ENCODE measurements at regions not wholly inside any gene's neighbourhood (a gene's known extent, or its start where the extent isn't known, plus 50 kb on each side); places are given as distances from the start of the nearest gene placed in this dataset.

- Mint-ChIP-seq H3K9me3 (peaks cover 13% of the 10 kb centered on the region; the same call in 1 of the 2 replicates), H3K4me3 (no peak overlapping the region), H3K27ac (no peak overlapping the region), H3K36me3 (ENCODE audit: low read depth) (no peaks in the 10 kb centered on the region), H3K27me3 (ENCODE audit: insufficient read depth) (peaks cover 11% of the 10 kb centered on the region), H3K4me1 (ENCODE audit: low read depth) (no peaks in the 10 kb centered on the region)
- no peak for TF ChIP-seq CTCF (IDR thresholded peaks at IDR 0.05)
- no peak for DNase-seq
Observed at GRCh38 chr2:239874636-239875356, 150.3 kb downstream of the NDUFA10 start.

DNA sequence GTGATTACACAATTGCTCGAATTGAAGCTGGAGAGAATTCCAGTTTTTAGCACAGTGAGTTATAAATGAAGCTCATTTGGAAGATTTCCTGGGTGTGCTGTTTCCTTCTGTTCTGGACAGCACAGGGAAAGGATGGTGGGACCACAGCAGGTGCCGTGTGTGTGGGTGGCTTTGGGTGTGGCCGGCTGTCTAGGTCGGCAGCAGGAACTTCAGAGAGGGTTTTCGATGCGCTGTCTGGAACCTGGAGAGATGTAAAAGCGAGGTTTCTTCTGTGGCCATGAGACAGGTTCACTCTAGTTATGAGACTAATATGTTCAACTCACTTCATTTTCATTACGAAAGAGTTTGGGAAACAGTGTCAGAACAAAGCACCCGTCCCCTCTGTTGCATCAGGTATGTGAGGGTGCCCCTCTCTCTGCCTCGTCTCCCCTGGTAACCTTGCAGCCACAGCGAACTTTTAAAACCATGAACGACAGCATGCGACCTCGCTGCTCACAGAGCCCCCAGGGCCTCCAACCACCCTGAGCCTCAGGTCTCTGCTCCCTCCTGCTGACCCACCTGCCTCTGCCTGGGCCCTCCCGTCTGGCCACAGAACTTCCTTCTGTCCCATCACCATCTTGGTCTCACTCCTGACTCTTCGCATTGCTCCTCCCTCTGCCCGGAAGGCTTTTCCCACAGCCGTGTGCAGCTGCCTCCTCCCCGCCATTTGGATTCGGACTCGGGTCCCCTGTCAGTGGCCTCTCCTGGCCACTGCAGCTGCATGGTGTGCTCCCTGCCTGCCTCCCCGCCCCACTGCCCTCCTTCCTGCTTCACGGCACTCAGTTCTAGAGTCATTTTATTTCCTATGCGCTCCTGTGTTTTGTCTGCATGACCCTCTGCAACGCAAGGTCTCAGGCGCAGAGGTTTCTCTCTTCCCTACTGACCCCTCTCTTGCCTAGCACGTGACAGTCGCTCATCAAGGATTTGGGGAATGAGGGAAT is 151.2 kb downstream of the NDUFA10 start:
- Mint-ChIP-seq H3K27ac (no peak overlapping the region), H3K4me3 (no peak overlapping the region)

GRCh38 chr2:239871481-239872435 is 153.4 kb downstream of the NDUFA10 start:
- Mint-ChIP-seq H3K4me1 (ENCODE audit: low read depth) (no peaks in the 10 kb centered on the region), H3K9me3 (peaks cover 13% of the 10 kb centered on the region; the same call in 1 of the 2 replicates), H3K36me3 (ENCODE audit: low read depth) (no peaks in the 10 kb centered on the region), H3K4me3 (no peak overlapping the region), H3K27me3 (ENCODE audit: insufficient read depth) (peaks cover 6% of the 10 kb centered on the region), H3K27ac (no peak overlapping the region)
- no peak for TF ChIP-seq CTCF (IDR thresholded peaks at IDR 0.05)
- no peak for DNase-seq

More for the DNA sequence above, 151.2 kb downstream of the NDUFA10 start:
- no peak for TF ChIP-seq CTCF (IDR thresholded peaks at IDR 0.05)
- H3K27me3 Mint-ChIP-seq (ENCODE audit: insufficient read depth) = peaks cover 11% of the 10 kb centered on the region
- H3K9me3 Mint-ChIP-seq = peaks cover 13% of the 10 kb centered on the region; the same call in 1 of the 2 replicates
- no peaks in the 10 kb centered on the region for H3K36me3 Mint-ChIP-seq (ENCODE audit: low read depth)
- no peak for DNase-seq
- no peaks in the 10 kb centered on the region for H3K4me1 Mint-ChIP-seq (ENCODE audit: low read depth)

- Mint-ChIP-seq H3K4me1 (ENCODE audit: low read depth) (no peaks in the 10 kb centered on the region), H3K9me3 (peaks cover 12% of the 10 kb centered on the region; the same call in 1 of the 2 replicates), H3K36me3 (ENCODE audit: low read depth) (no peaks in the 10 kb centered on the region), H3K27me3 (ENCODE audit: insufficient read depth) (peaks cover 6% of the 10 kb centered on the region), H3K4me3 (no peak overlapping the region), H3K27ac (no peak overlapping the region)
- no peak for DNase-seq
- no peak for TF ChIP-seq CTCF (IDR thresholded peaks at IDR 0.05)
Observed at GRCh38 chr2:239870863-239871262, 154.3 kb downstream of the NDUFA10 start.

GRCh38 chr2:239870276-239870675 is 154.9 kb downstream of the NDUFA10 start:
- H3K27ac Mint-ChIP-seq = no peak overlapping the region
- H3K27me3 Mint-ChIP-seq (ENCODE audit: insufficient read depth) = peaks cover 6% of the 10 kb centered on the region
- no peak for TF ChIP-seq CTCF (IDR thresholded peaks at IDR 0.05)
- no peaks in the 10 kb centered on the region for H3K36me3 Mint-ChIP-seq (ENCODE audit: low read depth)
- no peaks in the 10 kb centered on the region for H3K4me1 Mint-ChIP-seq (ENCODE audit: low read depth)
- H3K9me3 Mint-ChIP-seq = peaks cover 6% of the 10 kb centered on the region; the same call in 1 of the 2 replicates
- DNase-seq = no peak
- no peak overlapping the region for H3K4me3 Mint-ChIP-seq

Measured in HFFc6 (cell line).